Stimulated activated CD4-positive, alpha-beta T cell treated with anti-CD3 and anti-CD28 coated beads, Interleukin-2, amount 100 ng/mL, for 24 hours (primary cell): ENCODE measurements at regions not wholly inside any gene's neighbourhood (a gene's known extent, or its start where the extent isn't known, plus 50 kb on each side); places are given as distances from the start of the nearest gene placed in this dataset.
"Not testable (repeated sequence)": the region's sequence is repeated elsewhere in the genome, so short reads cannot be mapped to it uniquely, and the experiment has no call there.

Source experiments
- DNase-seq, 2 donors: peaks; one replicate each; pipeline ENCODE4 v3.0.0-alpha.2; 2020

GRCh38 chr5:25387953-25388352, 743.2 kb upstream of the CDH10 start:
- no peak for DNase-seq

GRCh38 chr5:25362799-25363198, 718.0 kb upstream of the CDH10 start:
- DNase-seq, result no peak

DNA sequence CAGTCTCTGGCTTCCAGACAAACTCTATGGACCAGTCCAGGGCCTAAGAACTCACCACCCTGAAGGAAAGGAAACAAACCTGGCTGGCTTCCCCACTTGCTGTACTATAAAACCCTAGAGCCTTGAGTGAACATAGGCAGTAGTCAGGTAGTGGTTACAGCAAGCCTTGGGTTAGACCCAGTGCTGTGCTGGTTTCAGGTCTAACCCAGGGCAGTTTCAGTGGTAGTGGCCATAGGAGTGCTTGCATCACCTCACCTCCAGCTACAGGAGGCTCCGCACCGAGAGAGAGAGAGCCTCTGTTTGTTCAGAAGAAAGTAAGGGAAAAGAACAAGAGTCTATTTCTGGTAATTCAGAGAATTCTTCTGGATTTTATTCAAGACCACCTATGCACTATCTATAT, 714.1 kb upstream of the CDH10 start:
- no peak for DNase-seq

DNA sequence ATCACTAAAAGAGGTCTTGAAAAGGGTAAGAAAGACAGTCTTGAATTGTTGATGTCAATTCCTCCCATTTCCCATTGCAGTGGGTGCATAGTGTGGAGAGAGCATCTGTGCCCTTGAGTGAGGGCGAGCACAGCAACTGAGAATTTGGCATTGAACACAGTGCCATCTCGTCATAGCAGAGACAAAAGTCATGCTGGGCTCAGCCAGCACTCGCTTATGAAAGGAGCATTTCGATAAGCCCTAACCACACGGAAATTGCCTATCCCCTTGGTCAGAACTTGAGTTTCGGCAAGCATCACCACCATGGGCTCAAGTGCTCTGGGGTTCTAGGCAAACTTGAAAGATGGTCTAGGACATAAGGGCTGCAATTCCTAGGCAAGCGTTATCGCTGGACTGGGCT, 712.8 kb upstream of the CDH10 start:
- DNase-seq, result no peak

- no peak for DNase-seq
These were observed 705.0 kb upstream of the CDH10 start for GRCh38 chr5:25349746-25350145.

DNA sequence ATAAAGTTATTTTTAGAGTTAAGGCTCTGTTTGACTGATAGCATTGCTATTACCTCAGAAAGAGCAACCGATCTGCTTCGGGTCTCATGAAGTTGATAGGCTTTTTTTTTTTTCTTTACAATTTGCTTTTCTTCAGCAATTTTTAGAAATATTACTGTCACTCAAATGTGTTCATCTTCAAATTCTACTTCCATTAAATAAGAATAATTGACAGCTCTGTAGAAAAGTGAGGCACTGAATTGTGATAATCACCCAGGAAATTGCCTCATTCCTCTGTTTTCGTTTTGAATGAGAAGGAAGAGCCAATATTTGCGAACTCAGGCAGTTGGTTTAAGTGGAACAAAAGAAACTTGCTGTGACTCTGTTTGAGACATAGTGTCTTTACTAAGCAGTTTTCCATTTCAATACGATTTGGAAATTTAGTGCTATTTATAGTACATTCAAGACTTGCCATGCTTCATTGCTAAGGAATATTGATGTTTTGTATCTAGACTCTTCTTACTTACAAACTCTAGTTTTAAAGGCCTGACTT, 700.5 kb upstream of the CDH10 start:
- no peak for DNase-seq

GRCh38 chr5:25339541-25339940, 694.8 kb upstream of the CDH10 start:
- no peak for DNase-seq

DNA sequence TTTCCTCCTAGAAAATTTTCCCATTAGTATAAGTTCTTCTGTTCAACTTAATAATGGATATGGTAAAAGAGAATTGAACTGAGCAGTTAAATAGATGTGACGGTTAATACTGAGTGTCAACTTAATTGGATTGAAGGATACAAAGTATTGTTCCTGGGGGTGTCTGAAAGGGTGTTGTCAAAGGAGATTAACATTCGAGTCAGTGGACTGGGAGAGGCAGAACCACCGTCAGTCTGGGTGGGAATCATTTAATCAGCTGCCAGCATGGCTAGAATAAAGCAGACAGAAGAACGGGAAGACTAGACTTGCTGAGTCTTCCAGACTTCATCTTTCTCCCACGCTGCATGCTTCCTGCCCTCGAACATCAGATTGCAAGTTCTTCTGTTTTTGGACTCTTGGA, 689.6 kb upstream of the CDH10 start:
- DNase-seq, result no peak

- DNase-seq, result no peak
These were observed 685.9 kb upstream of the CDH10 start for GRCh38 chr5:25330721-25331120.

GRCh38 chr5:25327172-25327571, 682.4 kb upstream of the CDH10 start:
- no peak for DNase-seq

- no peak for DNase-seq
These were observed 657.1 kb upstream of the CDH10 start for GRCh38 chr5:25301836-25302235.

GRCh38 chr5:25295067-25295466, 650.3 kb upstream of the CDH10 start:
- no peak for DNase-seq

- DNase-seq, result not testable (repeated sequence)
These were observed 645.0 kb upstream of the CDH10 start for GRCh38 chr5:25289766-25290165.

DNA sequence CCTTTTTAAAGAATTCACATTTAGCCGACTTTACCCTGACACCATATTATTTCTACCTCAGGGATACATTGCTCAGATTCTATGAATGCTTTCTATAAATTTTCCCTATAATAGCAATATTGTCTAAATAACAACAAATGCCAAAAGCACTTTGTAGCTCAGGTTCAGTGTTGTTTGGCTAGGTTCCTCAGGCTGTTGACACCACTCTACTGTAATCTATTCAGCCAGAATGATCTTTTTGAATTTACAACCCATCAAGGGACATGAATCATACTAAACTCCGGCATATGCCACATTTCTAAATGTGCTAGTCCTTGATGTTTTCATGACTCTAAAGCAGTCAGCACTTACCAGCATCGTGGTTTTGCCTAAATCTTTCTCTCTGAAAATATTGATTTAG, 641.5 kb upstream of the CDH10 start:
- DNase-seq, result no peak

DNA sequence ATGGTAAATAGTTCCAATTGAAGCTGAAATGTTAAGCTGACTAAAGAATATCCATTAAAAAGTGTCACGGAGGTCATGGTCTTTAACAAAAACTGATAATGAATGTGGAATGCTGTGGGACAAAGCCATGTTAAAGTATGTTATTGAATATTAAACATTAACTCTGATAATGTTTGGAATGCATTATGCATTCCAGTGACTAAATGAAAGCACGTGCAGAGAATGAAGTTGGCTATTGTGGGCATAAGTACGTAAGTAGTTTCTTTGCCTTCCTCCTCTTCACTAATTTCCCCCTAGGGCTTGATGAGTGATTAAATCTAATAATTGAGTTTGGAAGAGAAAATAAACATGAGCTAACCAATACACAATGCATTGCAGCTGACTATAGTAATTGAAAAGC, 640.4 kb upstream of the CDH10 start:
- no peak for DNase-seq

DNA sequence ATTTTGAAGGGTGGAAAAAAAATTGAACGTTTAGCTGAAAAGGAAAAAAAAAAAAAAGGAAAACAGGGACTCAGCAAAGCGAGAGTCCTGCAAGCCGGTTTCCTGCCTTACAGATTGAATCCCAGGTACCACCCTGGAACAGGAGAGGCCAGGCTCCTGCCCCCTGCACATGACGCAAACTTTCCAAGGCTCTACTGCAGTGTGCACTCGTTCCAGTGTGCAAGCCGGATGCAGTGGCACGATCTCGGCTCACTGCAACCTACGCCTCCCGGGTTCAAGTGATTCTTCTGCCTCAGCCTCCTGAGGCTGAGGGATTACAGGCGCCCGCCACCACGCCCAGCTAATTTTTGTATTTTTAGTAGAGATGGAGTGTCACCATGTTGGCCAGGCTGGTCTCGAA, 618.7 kb upstream of the CDH10 start:
- DNase-seq, result not testable (repeated sequence)

DNA sequence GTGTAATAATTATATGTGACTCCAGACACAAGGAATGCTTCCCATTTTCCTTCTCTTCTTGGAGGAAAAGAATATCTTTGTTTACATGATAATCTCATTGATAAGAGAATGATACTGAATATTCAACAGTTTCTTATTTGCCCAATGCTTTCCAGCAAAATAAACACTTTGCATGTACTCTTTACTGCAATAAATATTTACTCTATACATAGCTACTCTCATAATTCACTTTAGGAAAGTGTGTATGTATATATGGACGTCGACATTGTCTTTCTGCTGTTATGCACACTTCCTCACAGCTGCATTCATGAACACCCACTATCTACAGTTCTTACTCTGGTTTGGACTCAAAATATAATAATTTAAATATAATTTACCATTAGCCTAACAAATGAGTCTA, 617.4 kb upstream of the CDH10 start:
- no peak for DNase-seq

DNA sequence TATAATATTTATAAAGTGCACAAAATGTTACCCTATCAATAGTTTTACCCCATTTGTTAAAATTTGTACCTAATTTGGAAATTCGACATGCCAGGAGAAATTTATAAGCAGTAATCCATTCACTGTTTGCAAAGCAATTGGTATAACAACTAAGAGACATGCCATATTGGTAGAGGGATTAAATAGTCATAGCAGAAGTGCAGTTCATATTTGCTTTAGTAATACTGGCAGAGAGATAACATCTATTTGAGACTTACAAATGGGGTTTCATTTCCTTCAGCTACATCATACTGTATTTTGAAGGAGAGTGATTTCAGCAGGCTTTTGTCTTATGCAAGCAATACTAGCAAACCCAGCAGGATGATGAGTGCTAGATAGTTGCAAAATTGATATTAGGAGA, 610.4 kb upstream of the CDH10 start:
- DNase-seq, result no peak

GRCh38 chr5:25241981-25242380, 597.2 kb upstream of the CDH10 start:
- DNase-seq, result no peak

DNA sequence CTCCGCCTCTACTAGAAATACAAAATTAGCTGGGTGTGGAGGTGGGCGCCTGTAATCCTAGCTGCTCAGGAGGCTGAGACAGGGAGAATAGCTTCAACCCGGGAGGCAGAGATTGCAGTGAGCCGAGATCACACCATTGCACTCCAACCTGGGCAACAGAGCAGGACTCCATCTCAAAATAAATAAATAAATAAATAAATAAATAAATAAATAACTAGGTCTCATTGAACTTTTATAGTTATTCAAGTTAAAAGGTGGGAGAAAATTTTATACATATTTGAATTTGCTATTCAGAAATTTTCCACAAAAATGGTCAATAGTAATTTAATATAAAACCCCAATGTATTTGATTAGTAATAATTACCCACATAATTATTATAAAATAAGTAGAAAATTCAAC, 593.9 kb upstream of the CDH10 start:
- DNase-seq, result not testable (repeated sequence)

- no peak for DNase-seq
These were observed 579.7 kb upstream of the CDH10 start for GRCh38 chr5:25224316-25224982.

DNA sequence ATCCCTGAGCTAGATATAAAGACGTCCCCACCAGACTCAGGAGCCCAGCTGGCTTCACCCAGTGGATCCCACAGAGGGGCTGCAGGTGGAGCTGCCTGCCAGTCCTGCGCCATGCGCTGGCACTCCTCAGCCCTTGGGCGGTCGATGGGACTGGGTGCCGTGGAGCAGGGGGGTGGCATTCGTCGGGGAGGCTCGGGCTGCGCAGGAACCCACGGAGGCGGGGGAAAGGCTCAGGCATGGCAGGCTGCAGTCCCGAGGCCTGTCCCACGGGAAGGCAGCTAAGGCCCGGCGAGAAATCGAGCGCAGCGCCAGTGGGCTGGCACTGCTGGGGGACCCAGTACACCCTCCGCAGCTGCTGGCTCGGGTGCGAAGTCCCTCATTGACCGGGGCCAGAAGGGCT, 555.1 kb upstream of the CDH10 start:
- not testable (repeated sequence) for DNase-seq

GRCh38 chr5:25190521-25191000, 545.8 kb upstream of the CDH10 start:
- no peak for DNase-seq

- no peak for DNase-seq
These were observed 536.5 kb upstream of the CDH10 start for GRCh38 chr5:25181249-25181648.

DNA sequence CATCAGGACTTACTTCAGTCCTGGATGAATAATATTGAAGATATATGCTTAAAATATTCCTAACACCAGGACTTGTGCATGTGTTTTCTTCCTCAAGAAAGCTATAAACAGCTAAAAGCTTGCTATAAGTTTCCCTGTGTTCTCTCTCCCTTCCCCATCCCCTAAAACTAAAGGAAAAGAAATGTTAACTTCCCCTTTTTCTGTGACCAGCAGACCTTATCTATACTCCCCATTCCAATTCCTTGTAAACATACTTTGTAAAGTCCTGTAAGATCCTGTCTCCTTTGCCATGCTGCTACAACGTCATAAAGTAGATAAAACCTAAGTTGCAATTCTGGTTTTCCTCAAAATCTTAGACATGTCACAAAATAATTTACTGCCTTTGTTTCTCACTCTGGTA, 517.8 kb upstream of the CDH10 start:
- DNase-seq, result not testable (repeated sequence)
